ENCODE measurements at regions not wholly inside any gene's neighbourhood (a gene's known extent, or its start where the extent isn't known, plus 50 kb on each side); places are given as distances from the start of the nearest gene placed in this dataset.
A peak's percentile ranks its signal among the peaks of the same experiment; 100 is the strongest.
"Not testable (repeated sequence)": the region's sequence is repeated elsewhere in the genome, so short reads cannot be mapped to it uniquely, and the experiment has no call there.

- no peaks in the 10 kb centered on the region for H3K9me2 ChIP-seq (replicated peaks; ENCODE audit: low read depth, low read length)
- no peak overlapping the region for H3K4me3 ChIP-seq (ENCODE audit: low read length, poor library complexity, severe bottlenecking)
- no peak for TF ChIP-seq CTCF (conservative IDR thresholded peaks at IDR 0.05; ENCODE audit: low read length)
- no peak for TF ChIP-seq EZH2phosphoT487 (IDR thresholded peaks at IDR 0.05; ENCODE audit: borderline replicate concordance)
- no peaks in the 10 kb centered on the region for H3K27me3 ChIP-seq (ENCODE audit: insufficient read depth, low read length, poor library complexity, severe bottlenecking)
- H3F3A ChIP-seq (ENCODE audit: low read depth): no peaks in the 10 kb centered on the region
- H3K36me3 ChIP-seq (ENCODE audit: insufficient read depth, low read length): no peaks in the 10 kb centered on the region
- no peak overlapping the region for H3K9ac ChIP-seq (ENCODE audit: low read depth, low read length, poor library complexity, severe bottlenecking)
- no peaks in the 10 kb centered on the region for H3K9me3 ChIP-seq (ENCODE audit: insufficient read depth, low read depth, low read length)
- H2AFZ ChIP-seq (ENCODE audit: low read length): no peak overlapping the region; the same call in 1 of the 2 replicates
- H3K4me1 ChIP-seq (ENCODE audit: insufficient read depth, low read length, poor library complexity, severe bottlenecking): peaks cover 21% of the 10 kb centered on the region
- H3K79me2 ChIP-seq (ENCODE audit: insufficient read depth, low read length): no peaks in the 10 kb centered on the region
- H3K4me2 ChIP-seq (ENCODE audit: low read depth, low read length, poor library complexity, severe bottlenecking): no peak overlapping the region
- no peaks in the 10 kb centered on the region for H4K20me1 ChIP-seq (ENCODE audit: insufficient read depth, low read length, poor library complexity, severe bottlenecking)
Measured at GRCh38 chr5:143634689-143635088, 177.3 kb upstream of the HMHB1 start.

GRCh38 chr5:143629871-143630659 lies 181.9 kb upstream of the HMHB1 start:
- TF ChIP-seq CTCF (conservative IDR thresholded peaks at IDR 0.05; ENCODE audit: low read length) (no peak), EZH2phosphoT487 (IDR thresholded peaks at IDR 0.05; ENCODE audit: borderline replicate concordance) (no peak)
- Histone ChIP-seq H3K9me2 (replicated peaks; ENCODE audit: low read depth, low read length) (no peaks in the 10 kb centered on the region), H3K4me3 (ENCODE audit: low read length, poor library complexity, severe bottlenecking) (no peak overlapping the region), H2AFZ (ENCODE audit: low read length) (peak overlapping the region; percentile 19; the same call in 1 of the 2 replicates), H3K9ac (ENCODE audit: low read depth, low read length, poor library complexity, severe bottlenecking) (no peak overlapping the region), H3K27me3 (ENCODE audit: insufficient read depth, low read length, poor library complexity, severe bottlenecking) (no peaks in the 10 kb centered on the region), H4K20me1 (ENCODE audit: insufficient read depth, low read length, poor library complexity, severe bottlenecking) (no peaks in the 10 kb centered on the region), H3K4me2 (ENCODE audit: low read depth, low read length, poor library complexity, severe bottlenecking) (no peak overlapping the region), H3K36me3 (ENCODE audit: insufficient read depth, low read length) (no peaks in the 10 kb centered on the region), H3K79me2 (ENCODE audit: insufficient read depth, low read length) (no peaks in the 10 kb centered on the region), H3K9me3 (ENCODE audit: insufficient read depth, low read depth, low read length) (no peaks in the 10 kb centered on the region), H3F3A (ENCODE audit: low read depth) (no peaks in the 10 kb centered on the region), H3K4me1 (ENCODE audit: insufficient read depth, low read length, poor library complexity, severe bottlenecking) (peaks cover 14% of the 10 kb centered on the region)

GRCh38 chr5:143625048-143625447 lies 186.9 kb upstream of the HMHB1 start:
- not testable (repeated sequence) for H3K9me2 ChIP-seq (replicated peaks; ENCODE audit: low read depth, low read length); H3F3A ChIP-seq (ENCODE audit: low read depth); H4K20me1 ChIP-seq (ENCODE audit: insufficient read depth, low read length, poor library complexity, severe bottlenecking); H3K4me1 ChIP-seq (ENCODE audit: insufficient read depth, low read length, poor library complexity, severe bottlenecking); H3K4me3 ChIP-seq (ENCODE audit: low read length, poor library complexity, severe bottlenecking); H3K9me3 ChIP-seq (ENCODE audit: insufficient read depth, low read depth, low read length); H3K79me2 ChIP-seq (ENCODE audit: insufficient read depth, low read length); H3K27me3 ChIP-seq (ENCODE audit: insufficient read depth, low read length, poor library complexity, severe bottlenecking); H3K9ac ChIP-seq (ENCODE audit: low read depth, low read length, poor library complexity, severe bottlenecking); H3K36me3 ChIP-seq (ENCODE audit: insufficient read depth, low read length); H2AFZ ChIP-seq (ENCODE audit: low read length); H3K4me2 ChIP-seq (ENCODE audit: low read depth, low read length, poor library complexity, severe bottlenecking)

GRCh38 chr5:143624465-143624864 lies 187.5 kb upstream of the HMHB1 start:
- no peak overlapping the region for H3K9ac ChIP-seq (ENCODE audit: low read depth, low read length, poor library complexity, severe bottlenecking)
- H3F3A ChIP-seq (ENCODE audit: low read depth): no peaks in the 10 kb centered on the region
- H2AFZ ChIP-seq (ENCODE audit: low read length): no peak overlapping the region
- H3K4me1 ChIP-seq (ENCODE audit: insufficient read depth, low read length, poor library complexity, severe bottlenecking): peaks cover 4% of the 10 kb centered on the region
- no peaks in the 10 kb centered on the region for H3K27me3 ChIP-seq (ENCODE audit: insufficient read depth, low read length, poor library complexity, severe bottlenecking)
- H3K4me2 ChIP-seq (ENCODE audit: low read depth, low read length, poor library complexity, severe bottlenecking): no peak overlapping the region
- no peaks in the 10 kb centered on the region for H4K20me1 ChIP-seq (ENCODE audit: insufficient read depth, low read length, poor library complexity, severe bottlenecking)
- TF ChIP-seq CTCF (conservative IDR thresholded peaks at IDR 0.05; ENCODE audit: low read length): no peak
- TF ChIP-seq EZH2phosphoT487 (IDR thresholded peaks at IDR 0.05; ENCODE audit: borderline replicate concordance): no peak
- no peaks in the 10 kb centered on the region for H3K9me3 ChIP-seq (ENCODE audit: insufficient read depth, low read depth, low read length)
- no peaks in the 10 kb centered on the region for H3K36me3 ChIP-seq (ENCODE audit: insufficient read depth, low read length)
- H3K79me2 ChIP-seq (ENCODE audit: insufficient read depth, low read length): no peaks in the 10 kb centered on the region
- H3K9me2 ChIP-seq (replicated peaks; ENCODE audit: low read depth, low read length): no peaks in the 10 kb centered on the region
- no peak overlapping the region for H3K4me3 ChIP-seq (ENCODE audit: low read length, poor library complexity, severe bottlenecking)
